HG03575 (cell line): ENCODE measurements at regions not wholly inside any gene's neighbourhood (a gene's known extent, or its start where the extent isn't known, plus 50 kb on each side); places are given as distances from the start of the nearest gene placed in this dataset.
"Not testable (repeated sequence)": the region's sequence is repeated elsewhere in the genome, so short reads cannot be mapped to it uniquely, and the experiment has no call there.

ENCODE experiments used
- ATAC-seq: cut with Tn5 transposase; IDR thresholded peaks from one replicate; pipeline ENCODE4 v1.9.1; 2021; ENCODE audit not compliant: unreplicated experiment, insufficient number of reproducible peaks, low FRiP score; ENCODE audit errors: extremely low read depth

DNA sequence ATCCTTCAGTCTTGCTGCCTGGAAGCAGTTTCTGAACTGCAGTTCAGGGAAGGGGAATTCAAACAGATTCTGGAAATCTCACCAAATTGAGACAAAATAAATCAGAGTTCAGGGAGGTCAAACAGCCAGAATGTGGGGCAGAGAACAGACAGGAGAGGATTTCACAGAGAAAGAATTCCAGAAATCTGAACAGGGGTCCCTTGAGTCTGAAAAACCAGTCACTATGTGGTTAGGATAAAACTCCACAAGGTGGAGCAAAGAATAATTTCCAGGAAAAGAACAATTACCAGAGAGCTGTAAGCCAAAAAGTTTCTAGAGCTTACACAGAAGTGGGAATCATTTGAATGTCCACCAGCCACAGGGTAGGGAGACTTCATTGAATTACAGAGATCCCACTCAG is 84.7 kb downstream of the URB2 start:
- no peak for ATAC-seq

DNA sequence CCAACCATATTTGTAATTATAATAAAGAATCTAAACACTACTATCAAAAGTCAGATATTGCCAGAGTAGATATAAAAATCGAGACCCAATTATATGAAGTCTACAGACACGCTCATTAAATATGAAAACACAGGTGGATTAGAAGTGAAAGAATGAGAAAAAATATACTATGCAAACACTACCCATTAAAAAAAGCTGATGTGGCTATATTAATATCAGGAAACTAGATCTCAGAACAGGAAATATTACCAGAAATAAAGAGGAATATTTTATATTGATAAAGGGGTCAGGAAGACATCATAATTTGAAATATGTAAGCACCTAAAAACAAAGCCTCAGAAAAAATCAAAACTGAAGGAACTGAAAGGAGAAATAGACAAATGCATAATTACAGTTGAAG is 88.3 kb downstream of the URB2 start:
- ATAC-seq: no peak

DNA sequence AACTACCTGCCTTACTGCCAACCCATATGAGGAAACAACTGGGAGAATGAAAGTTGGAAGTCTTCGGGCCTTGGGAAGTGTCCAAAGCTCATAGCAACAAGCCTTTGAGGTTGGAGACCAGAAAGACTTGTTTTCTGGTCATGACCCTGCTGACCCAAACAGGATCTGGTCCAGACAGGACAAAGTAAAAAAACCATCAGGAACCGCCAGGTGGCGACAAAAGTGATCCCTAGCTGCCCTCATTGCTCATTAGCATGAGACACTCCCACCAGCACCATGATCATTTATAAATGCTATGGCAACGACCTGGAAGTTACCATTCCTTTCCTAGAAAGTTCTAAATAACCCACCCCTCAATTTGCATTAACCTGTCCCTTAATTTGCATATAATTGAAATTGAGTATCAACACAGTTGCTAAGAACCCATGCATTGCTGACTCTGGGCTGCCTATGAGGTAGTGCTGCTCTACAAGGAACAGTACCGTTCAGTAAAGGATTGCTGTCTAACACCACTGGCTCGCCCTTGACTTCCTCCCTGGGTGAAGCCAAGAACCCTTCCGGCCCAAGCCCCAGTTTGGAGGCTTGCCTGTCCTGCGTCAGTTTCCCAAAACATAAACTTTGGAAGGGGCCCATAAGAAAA is 89.0 kb downstream of the URB2 start:
- ATAC-seq: no peak

DNA sequence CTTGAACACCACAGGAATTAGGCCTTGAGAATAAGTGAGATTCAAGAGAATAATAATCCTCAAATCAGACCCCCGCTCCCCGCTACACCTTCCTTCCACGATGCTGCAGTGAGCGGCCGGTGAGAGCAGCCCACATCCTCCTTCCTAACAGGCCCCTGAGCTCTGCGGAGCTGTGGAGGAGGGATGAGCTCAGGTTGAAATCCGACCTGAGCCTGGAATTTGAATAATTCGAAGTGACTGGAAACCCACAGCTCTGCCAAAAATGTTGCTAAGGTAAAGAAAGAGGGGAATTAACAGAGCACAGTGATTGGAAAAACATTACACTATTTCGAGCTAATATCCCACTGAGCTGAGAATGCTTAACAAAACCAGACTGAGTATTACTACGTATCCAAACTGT is 90.0 kb downstream of the URB2 start:
- ATAC-seq: no peak

DNA sequence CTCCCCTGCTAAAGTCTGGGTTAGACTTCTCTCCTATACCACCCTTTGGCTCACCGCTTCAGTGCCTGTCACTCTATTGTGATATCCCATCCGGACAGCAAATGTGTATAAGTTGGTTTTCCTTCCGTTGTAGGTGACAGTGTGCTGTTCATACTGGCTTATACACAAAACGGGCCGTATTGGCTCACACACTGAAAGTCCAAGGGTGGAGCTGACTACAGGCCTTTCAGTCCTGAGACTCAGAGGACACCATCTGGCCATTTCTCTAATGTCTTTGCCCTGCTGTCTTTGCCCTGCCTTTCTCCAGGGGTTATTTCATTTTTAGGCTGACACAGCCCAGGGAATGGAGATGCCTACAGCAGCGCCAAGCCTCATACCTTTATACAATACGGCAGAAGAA is 90.7 kb downstream of the URB2 start:
- no peak for ATAC-seq

DNA sequence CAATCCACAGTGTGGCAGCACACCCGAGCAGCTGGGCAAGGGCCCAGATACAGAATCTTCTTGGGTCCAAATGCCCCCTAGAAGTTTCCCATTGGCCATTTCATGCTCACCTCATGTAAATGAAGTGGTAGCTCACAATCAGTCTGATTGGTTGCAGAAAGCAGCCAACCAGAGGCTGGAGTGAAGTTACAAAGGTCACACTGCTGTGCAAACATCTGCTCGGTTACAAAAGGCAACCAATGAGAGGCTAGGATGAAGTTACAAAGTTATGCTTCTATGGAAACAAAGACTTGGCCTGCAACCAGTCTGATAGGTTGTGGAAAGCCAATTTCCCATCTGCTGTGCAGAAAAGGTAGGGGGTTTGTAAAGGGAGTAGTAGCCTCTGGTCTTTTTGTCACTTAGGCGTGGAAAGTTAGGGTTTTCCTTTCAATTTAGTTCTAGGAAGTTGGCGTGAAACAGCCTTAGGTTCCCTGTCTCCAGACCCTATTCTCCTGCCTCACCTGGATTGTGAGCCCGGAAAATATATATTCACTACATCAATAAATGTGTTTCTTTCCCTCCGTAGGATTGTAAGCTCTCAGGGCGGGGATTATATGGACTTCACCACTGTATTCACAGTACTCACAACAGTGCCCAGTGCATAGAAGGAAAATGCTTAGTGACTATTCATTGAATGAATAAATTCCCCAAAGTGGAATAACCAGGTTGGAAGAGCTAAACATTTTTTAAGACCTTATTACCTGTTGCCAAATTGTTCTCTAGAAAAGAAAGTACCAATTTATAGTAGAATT is 91.9 kb downstream of the URB2 start:
- no peak for ATAC-seq

DNA sequence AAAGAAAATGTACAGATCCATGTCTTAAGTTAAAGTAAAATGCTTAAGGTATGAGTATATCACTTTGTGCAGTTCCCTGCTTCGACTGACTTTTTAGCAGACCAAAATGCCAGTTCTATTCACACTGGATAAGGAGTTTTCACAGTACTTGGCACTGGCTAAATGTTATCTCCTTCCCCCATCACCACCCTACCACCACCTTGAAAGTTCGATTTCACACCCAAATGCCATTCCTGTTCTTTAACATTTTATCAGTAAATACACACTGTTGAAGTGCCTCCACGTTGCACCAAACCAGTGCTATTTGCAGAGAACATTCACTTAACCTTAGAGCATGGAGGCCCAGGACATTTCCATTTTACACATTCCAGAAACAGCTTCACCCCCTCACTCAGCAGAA is 100.0 kb downstream of the URB2 start:
- no peak for ATAC-seq

DNA sequence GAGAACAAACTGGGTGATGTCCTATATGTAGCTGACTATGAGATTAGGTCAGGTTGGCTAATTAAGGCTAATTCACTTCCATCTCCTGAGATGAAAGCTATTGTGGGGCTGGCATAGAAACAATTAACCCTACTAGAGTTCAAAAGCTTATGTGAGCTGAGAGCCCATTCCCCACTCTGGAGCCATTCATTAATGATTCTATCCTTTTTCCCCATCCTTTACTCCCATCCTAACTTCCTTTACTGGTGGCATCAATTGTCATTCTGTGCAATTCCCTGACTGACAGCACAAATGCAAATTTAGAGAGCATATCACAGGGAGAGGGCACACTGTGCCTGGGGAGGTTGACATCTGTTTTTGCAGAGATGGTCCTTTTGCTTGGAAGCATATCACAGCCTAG is 103.9 kb downstream of the URB2 start:
- ATAC-seq: no peak

DNA sequence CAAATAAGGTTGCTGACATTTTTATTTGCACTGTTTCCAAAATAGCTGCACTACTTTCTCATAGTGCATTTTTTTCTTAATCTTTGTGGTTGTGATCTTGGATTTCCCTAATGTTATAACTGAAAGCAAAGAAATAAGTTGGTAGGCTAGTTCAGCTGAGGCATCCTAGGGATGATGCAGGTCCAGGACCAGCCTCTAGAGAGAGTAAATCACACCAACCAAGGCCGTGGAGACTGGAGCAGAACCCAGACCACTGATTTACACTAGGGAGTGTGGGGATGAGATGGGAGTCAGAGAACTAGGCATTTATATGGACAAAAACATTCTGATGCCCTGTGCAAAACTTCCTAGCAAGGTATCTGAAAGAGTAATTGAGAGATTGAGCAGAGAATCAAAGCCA is 104.5 kb downstream of the URB2 start:
- no peak for ATAC-seq

DNA sequence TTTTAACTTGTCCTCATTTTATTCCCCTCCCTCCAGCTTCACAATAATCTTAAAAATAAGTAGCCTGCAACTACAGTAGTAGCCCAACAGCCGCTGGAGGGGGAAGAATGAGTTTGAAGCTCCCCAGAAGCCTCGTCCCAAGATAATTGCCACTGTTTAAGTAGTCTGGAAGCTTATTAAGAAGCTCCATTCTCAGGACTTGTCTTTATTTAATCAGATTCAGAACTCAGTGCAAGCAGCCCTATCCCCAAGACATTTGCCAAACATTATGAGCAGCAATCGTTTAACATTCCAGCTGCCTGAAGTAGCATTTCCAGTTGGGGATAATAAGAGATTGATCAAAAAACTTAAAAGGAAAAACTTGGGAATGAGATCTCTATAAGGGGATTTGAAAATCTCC is 106.0 kb downstream of the URB2 start:
- no peak for ATAC-seq

DNA sequence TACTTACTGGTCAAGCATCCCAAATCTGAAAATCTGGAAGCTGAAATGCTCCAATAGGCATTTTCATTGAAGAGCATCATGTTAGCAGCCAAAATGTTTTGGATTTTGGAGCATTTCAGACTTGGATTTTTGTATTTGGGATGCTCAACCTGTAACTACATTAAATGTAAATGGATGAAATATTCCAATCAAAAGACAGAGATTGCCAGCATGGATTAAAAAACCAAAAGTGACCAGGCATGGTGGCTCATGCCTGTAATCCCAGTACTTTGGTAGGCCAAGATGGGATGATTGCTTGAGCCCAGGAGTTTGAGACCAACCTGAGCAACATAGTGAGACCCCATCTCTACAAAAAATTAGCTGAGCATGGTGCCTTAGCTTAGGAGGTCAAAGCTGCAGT is 110.3 kb downstream of the URB2 start:
- no peak for ATAC-seq

DNA sequence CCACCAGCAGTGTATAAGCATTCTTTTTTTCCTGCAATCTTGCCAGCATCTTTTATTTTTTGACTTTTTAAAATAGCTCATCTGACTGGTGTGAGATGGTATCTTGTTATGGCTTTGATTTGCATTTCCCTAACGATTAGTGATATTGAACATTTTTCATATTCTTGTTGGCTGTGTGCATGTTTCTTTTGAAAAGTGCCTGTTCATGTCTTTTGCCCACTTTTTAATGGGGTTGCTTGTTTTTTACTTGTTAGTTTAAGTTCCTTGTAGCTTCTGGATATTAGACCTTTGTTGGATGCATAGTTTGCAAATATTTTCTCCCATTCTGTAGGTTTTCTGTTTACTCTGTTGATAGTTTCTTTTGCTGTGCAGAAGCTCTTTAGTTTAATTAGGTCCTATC is 116.6 kb downstream of the URB2 start:
- ATAC-seq: not testable (repeated sequence)

DNA sequence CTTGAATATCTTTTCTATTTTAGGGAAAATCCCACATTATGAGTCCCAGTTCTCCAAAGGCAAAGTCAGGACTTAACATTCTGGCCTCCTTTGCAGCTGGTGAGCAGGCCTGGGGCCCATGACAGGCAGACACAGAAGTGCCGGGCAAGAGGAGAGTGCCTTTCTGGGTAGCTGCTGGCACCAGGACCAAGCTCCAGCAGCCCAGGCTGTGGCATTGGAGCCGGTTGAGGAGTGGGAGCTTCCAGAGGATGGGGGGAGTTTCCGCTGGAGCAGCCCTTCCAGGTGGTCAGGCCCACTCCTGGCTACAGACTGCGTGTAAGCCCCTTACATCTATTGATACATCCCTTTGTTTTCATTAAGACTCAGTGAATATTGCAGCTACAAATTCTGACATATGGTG is 123.9 kb downstream of the URB2 start:
- no peak for ATAC-seq

DNA sequence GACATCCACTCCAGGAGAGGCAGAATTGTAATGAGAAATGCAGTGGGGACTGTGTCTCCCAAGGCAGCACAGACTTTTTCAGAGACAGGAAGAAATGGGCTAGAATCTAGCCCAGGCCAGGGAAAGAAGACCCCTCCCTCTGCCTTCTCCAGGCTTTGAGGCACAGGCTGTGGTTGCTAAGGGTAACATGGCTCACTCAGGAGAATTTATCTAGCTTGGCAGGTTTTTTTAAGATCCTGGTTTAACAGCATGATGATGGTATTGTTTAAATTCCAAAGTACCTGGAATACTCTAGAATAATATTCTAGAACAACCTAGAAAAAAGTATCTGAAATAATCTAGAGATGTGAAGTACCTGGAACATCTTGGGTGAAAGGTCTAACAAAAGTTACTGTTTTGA is 125.6 kb downstream of the URB2 start:
- no peak for ATAC-seq

DNA sequence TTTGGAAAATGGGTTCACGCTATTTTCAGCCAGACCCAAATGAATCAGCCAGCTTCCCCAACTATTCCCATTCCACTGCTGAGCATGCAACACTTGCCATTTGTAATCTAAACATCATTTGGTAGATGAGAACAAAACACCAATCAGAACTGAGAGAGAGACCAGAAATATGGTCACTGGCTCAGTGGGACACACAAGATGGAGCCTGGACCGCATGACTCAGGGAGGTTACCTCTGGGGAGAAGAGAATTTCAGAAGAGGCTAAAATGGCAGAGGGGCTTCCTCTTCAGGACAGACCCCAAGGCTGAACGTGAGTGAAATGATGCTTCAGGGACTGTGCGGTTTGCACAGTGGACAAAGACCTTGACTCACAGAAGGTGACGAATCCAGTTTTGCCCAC is 126.6 kb downstream of the URB2 start:
- no peak for ATAC-seq

DNA sequence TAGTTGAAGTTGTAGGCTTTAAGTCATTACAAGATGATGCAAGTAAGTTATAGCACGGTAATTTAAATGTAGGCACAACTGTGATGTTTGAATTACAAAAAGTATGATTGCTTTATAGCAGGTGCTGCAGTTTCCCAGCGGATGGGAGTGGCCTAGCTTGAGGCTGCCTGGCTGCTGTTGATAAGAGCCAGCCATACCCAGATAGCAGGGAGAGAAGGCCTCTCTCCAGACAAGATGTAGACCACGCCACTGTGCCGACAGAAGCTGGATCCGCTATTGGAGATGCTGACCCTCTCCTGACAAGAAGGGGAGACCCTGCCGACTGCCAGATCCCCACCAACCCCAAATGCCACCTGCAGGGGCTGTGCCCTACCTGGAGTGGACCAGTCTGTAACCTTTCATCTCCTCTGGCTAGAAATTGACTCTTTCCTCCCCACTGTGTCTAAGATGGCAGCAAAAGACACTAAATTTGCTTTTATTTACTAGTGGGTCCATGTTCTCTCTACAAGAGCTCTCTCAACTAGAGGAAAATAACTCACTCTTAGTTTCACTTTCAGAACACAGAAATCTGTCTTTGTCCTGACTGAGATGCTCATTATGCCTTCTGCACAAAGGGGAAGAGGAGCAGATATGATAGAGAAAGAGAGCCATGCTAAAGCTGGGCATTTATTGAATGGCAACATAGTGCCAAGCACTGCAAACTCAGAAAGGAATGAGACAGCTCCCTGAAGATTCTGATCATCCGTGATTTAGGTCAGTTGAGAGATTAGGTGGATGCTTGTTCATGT is 127.9 kb downstream of the URB2 start:
- no peak for ATAC-seq

DNA sequence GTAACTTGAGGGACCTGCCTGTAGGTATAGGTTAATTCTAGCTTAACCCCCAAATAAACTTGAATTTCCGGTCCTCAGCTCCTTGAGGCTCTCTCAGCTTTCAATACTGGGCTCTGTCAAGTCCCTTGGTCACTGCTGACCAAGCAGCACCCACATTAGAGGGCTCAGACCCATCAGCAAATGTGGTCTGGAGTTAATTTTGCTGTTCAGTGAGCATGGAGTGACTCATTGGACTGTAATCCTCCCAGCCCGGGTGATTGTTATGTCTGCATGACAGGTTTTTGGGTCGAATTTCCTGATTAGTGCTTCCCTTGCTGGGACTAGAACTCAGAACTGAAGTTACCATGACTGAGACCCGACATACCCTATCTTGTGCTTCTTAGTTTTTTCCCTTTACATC is 130.6 kb downstream of the URB2 start:
- no peak for ATAC-seq

DNA sequence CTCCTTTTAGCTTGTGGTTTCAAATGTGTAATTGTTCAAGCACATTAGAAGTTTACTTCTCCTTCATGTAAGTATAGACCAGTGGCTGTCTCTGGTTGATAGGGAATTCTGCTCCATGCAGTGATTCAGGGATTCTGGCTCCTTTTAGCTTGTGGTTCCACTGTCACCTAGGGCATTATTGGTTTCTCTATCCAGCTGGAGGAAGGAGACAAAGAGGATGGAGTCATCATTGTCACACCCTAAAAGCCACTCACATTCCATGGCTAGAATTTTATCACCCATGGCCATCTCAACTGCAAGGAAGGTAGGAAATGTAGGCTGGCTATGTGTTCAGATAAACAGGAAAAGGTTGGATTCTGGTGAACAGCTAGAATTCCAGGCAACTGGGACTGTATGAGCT is 131.2 kb downstream of the URB2 start:
- no peak for ATAC-seq

DNA sequence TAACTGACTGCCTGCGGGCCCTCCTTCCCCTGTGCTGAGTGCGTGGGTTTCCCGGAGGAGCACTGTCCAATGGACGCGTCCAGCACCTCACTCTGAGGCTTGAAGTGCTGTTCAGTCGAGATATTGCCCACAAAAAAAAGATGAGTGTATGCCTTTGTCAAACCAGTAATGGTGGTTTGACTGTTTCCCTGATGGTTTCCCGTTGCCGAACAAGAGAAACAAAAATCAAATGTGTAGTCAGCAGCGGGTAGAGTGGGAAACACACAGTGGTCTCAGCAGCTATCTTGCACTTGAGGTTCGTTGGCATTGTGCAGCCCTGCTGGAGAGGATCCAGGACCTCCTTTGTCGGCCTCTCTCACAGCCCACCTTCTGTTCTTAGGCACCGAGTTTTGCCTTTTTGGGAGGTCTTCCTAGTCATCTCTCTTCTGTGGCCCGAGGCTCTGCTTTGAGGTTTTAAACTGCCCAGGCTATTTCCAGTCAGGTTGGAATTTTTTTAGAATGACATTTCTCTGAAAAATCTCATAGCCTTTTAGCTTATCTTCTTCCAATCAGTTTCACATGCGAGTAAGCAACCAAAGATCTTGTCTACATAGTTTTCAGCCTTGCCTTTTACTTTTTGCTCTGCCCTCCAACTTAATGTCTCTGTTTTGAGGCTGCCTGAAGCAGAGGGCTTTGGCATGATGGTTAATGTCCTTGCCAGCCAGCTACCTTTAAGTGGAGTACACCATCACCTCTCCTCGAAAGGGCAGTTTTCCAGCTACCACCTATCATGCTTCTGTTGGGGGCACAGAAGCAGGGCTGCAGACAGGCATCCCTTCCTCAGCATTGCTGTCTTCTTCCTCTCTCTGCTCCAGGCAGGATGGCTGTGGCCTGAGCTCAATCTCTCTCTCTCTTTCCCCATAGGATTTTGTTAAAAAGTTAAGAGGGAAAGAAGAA is 132.3 kb downstream of the URB2 start:
- no peak for ATAC-seq
